ENCODE measurements at regions not wholly inside any gene's neighbourhood (a gene's known extent, or its start where the extent isn't known, plus 50 kb on each side); places are given as distances from the start of the nearest gene placed in this dataset.

GRCh38 chr5:29113516-29113915 is 2075.1 kb upstream of the CDH9 start:
- WGBS (ENCODE audit: low lambda C conversion rate), result 82% methylated on average over 2 of the region's 2 CpGs
- CTCF ChIA-PET, result no interaction called here
- no peaks in the 10 kb centered on the region for H3K36me3 ChIP-seq (replicated peaks in 1 of 2; ENCODE audit: control insufficient read depth in 1 of 2, insufficient read depth in 2 of 2, low read length in 1 of 2)
- H4K20me1 ChIP-seq (ENCODE audit: insufficient read depth), result no peaks in the 10 kb centered on the region
- no peak overlapping the region for H3K27ac ChIP-seq (ENCODE audit: low read depth in 2 of 2, low read length in 1 of 2)
- H3K4me1 ChIP-seq (ENCODE audit: control insufficient read depth in 1 of 2, insufficient read depth in 2 of 2, low read depth in 1 of 2, low read length in 1 of 2), result no peaks in the 10 kb centered on the region
- POLR2A ChIA-PET, result no interaction called here
- H2AFZ ChIP-seq (ENCODE audit: low read depth), result no peak overlapping the region
- no peak overlapping the region for H3K4me2 ChIP-seq
- no peaks in the 10 kb centered on the region for H3K79me2 ChIP-seq (ENCODE audit: insufficient read depth)
- H3K9ac ChIP-seq, result no peak overlapping the region
- no peaks in the 10 kb centered on the region for H3K27me3 ChIP-seq (ENCODE audit: insufficient read depth)
- TF ChIP-seq REST (IDR thresholded peaks at IDR 0.05; ENCODE audit: low read depth, low read length), result no peak
- TF ChIP-seq FOXJ3 (CRISPR knock-in tag; IDR thresholded peaks at IDR 0.05), result no peak
- no peak for TF ChIP-seq RFX5 (IDR thresholded peaks at IDR 0.05; ENCODE audit: low read length)
- no peak for TF ChIP-seq EP300 (IDR thresholded peaks at IDR 0.05; ENCODE audit: borderline replicate concordance in 1 of 2, low read depth in 1 of 2, low read length in 1 of 2)
- TF ChIP-seq MAX (IDR thresholded peaks at IDR 0.05; ENCODE audit: low read depth), result no peak
- no peak for TF ChIP-seq NFIC (IDR thresholded peaks at IDR 0.05; ENCODE audit: borderline replicate concordance)
- TF ChIP-seq YY1 (IDR thresholded peaks at IDR 0.05; ENCODE audit: low read depth), result no peak
- H3K4me3 ChIP-seq (ENCODE audit: low read depth in 2 of 2, low read length in 1 of 2), result no peak overlapping the region
- H3K9me3 ChIP-seq, result no peaks in the 10 kb centered on the region
- DNase-seq, result no peak
- no peaks in the 10 kb centered on the region for H3F3A ChIP-seq (replicated peaks; ENCODE audit: insufficient read depth)
- H3K9me2 ChIP-seq, result no peaks in the 10 kb centered on the region

- no peak overlapping the region for H3K9ac ChIP-seq
- ChIA-PET CTCF (no interaction called here), POLR2A (no interaction called here)
- H3K36me3 ChIP-seq (replicated peaks in 1 of 2; ENCODE audit: control insufficient read depth in 1 of 2, insufficient read depth in 2 of 2, low read length in 1 of 2), result no peaks in the 10 kb centered on the region
- TF ChIP-seq FOXJ3 (CRISPR knock-in tag; IDR thresholded peaks at IDR 0.05) (no peak), IRF3 (IDR thresholded peaks at IDR 0.05; ENCODE audit: low read depth, low read length) (no peak), EP300 (IDR thresholded peaks at IDR 0.05; ENCODE audit: borderline replicate concordance in 1 of 2, low read depth in 1 of 2, low read length in 1 of 2) (no peak), ZBTB33 (IDR thresholded peaks at IDR 0.05; ENCODE audit: borderline replicate concordance, low read depth) (no peak), GATA2 (CRISPR knock-in tag; IDR thresholded peaks at IDR 0.05) (no peak), CTCF (IDR thresholded peaks at IDR 0.05) (no peak), NRF1 (IDR thresholded peaks at IDR 0.05; ENCODE audit: low read depth, low read length) (no peak), RCOR1 (IDR thresholded peaks at IDR 0.05; ENCODE audit: low read length) (no peak)
- no peaks in the 10 kb centered on the region for H3K9me3 ChIP-seq
- H2AFZ ChIP-seq (ENCODE audit: low read depth), result no peak overlapping the region
- H3K4me2 ChIP-seq, result no peak overlapping the region
- no peak overlapping the region for H3K27ac ChIP-seq (ENCODE audit: low read depth in 2 of 2, low read length in 1 of 2)
- DNase-seq, result no peak
- H3K4me1 ChIP-seq (ENCODE audit: control insufficient read depth in 1 of 2, insufficient read depth in 2 of 2, low read depth in 1 of 2, low read length in 1 of 2), result no peaks in the 10 kb centered on the region
- 27% methylated on average over 3 of the region's 3 CpGs for WGBS (ENCODE audit: low lambda C conversion rate)
- H3K9me2 ChIP-seq, result no peaks in the 10 kb centered on the region
- H4K20me1 ChIP-seq (ENCODE audit: insufficient read depth), result no peaks in the 10 kb centered on the region
- no peaks in the 10 kb centered on the region for H3F3A ChIP-seq (replicated peaks; ENCODE audit: insufficient read depth)
- H3K4me3 ChIP-seq (ENCODE audit: low read depth in 2 of 2, low read length in 1 of 2), result no peak overlapping the region
- H3K79me2 ChIP-seq (ENCODE audit: insufficient read depth), result no peaks in the 10 kb centered on the region
- H3K27me3 ChIP-seq (ENCODE audit: insufficient read depth), result no peaks in the 10 kb centered on the region
These were observed 2061.2 kb upstream of the CDH9 start for GRCh38 chr5:29099585-29099984.

All from SK-N-SH (cell line).